ENCODE measurements at regions not wholly inside any gene's neighbourhood (a gene's known extent, or its start where the extent isn't known, plus 50 kb on each side); places are given as distances from the start of the nearest gene placed in this dataset.

- in situ Hi-C loops (cut with HindIII; ENCODE audit: low pct_unique_long_range_greater_than_20kb, low sequenced_read_pairs): no loop called here
Measured at GRCh38 chr20:24406251-24406650, 63.2 kb upstream of the SYNDIG1 start.

GRCh38 chr20:24405810-24406209, 63.6 kb upstream of the SYNDIG1 start:
- ATAC-seq: no peak
- Histone ChIP-seq H3K27me3 (ENCODE audit: control insufficient read depth, insufficient read depth, low read length) (peaks cover 2% of the 10 kb centered on the region), H3K4me1 (ENCODE audit: control insufficient read depth, insufficient read depth, low read length) (no peaks in the 10 kb centered on the region), H3K9me3 (ENCODE audit: control insufficient read depth, insufficient read depth, low read depth, low read length) (no peaks in the 10 kb centered on the region), H3K27ac (ENCODE audit: low read length) (no peak overlapping the region), H3K4me3 (ENCODE audit: low read depth in 2 of 2, low read length in 2 of 2) (no peak overlapping the region), H3K36me3 (ENCODE audit: control insufficient read depth, insufficient read depth, low read length) (no peaks in the 10 kb centered on the region; the same call in 1 of the 2 replicates)
- intact Hi-C loops (cut with micrococcal nuclease; ENCODE audit: unreplicated experiment) (no loop called here), in situ Hi-C loops (cut with HindIII; ENCODE audit: low pct_unique_long_range_greater_than_20kb, low sequenced_read_pairs) (no loop called here)
- CTCF ChIA-PET: no interaction called here
- no peak for TF ChIP-seq SIN3A (IDR thresholded peaks at IDR 0.05; ENCODE audit: borderline replicate concordance, insufficient read depth, low read depth, low read length)
- TF ChIP-seq CTCF (IDR thresholded peaks at IDR 0.05): no peak
- TF ChIP-seq POLR2AphosphoS5 (IDR thresholded peaks at IDR 0.05; ENCODE audit: low read depth, low read length): no peak
- TF ChIP-seq TCF7L2 (IDR thresholded peaks at IDR 0.05; ENCODE audit: low read depth, low read length): no peak
- no peak for TF ChIP-seq REST (IDR thresholded peaks at IDR 0.05; ENCODE audit: insufficient read depth in 1 of 2, low read depth in 2 of 2, low read length in 1 of 2)
- no peak for DNase-seq (ENCODE audit: low read depth, low spot score)
- BruUV-seq (replicated peaks): no TSS peak
- POLR2A ChIA-PET: no interaction called here

More at GRCh38 chr20:24406251-24406650, 63.2 kb upstream of the SYNDIG1 start:
- ChIA-PET CTCF (no interaction called here), POLR2A (no interaction called here)
- ATAC-seq (no peak), DNase-seq (ENCODE audit: low read depth, low spot score) (no peak)
- TF ChIP-seq TCF7L2 (IDR thresholded peaks at IDR 0.05; ENCODE audit: low read depth, low read length) (no peak), POLR2AphosphoS5 (IDR thresholded peaks at IDR 0.05; ENCODE audit: low read depth, low read length) (no peak)
- no peak overlapping the region for H3K27ac ChIP-seq (ENCODE audit: low read length)
- H3K36me3 ChIP-seq (ENCODE audit: control insufficient read depth, insufficient read depth, low read length): no peaks in the 10 kb centered on the region; the same call in 1 of the 2 replicates
- H3K4me1 ChIP-seq (ENCODE audit: control insufficient read depth, insufficient read depth, low read length): no peaks in the 10 kb centered on the region
- no peaks in the 10 kb centered on the region for H3K9me3 ChIP-seq (ENCODE audit: control insufficient read depth, insufficient read depth, low read depth, low read length)
- H3K27me3 ChIP-seq (ENCODE audit: control insufficient read depth, insufficient read depth, low read length): peaks cover 2% of the 10 kb centered on the region
- intact Hi-C loops (cut with micrococcal nuclease; ENCODE audit: unreplicated experiment): no loop called here
- H3K4me3 ChIP-seq (ENCODE audit: low read depth in 2 of 2, low read length in 2 of 2): no peak overlapping the region
- BruUV-seq (replicated peaks): no TSS peak

- Histone ChIP-seq H3K27me3 (ENCODE audit: control insufficient read depth, insufficient read depth, low read length) (peaks cover 2% of the 10 kb centered on the region), H3K4me3 (ENCODE audit: low read depth in 2 of 2, low read length in 2 of 2) (no peak overlapping the region), H3K4me1 (ENCODE audit: control insufficient read depth, insufficient read depth, low read length) (no peaks in the 10 kb centered on the region), H3K27ac (ENCODE audit: low read length) (no peak overlapping the region), H3K36me3 (ENCODE audit: control insufficient read depth, insufficient read depth, low read length) (no peaks in the 10 kb centered on the region; the same call in 1 of the 2 replicates), H3K9me3 (ENCODE audit: control insufficient read depth, insufficient read depth, low read depth, low read length) (no peaks in the 10 kb centered on the region)
- ATAC-seq (no peak), DNase-seq (ENCODE audit: low read depth, low spot score) (no peak)
- TF ChIP-seq POLR2AphosphoS5 (IDR thresholded peaks at IDR 0.05; ENCODE audit: low read depth, low read length) (no peak), TCF7L2 (IDR thresholded peaks at IDR 0.05; ENCODE audit: low read depth, low read length) (no peak), SIN3A (IDR thresholded peaks at IDR 0.05; ENCODE audit: borderline replicate concordance, insufficient read depth, low read depth, low read length) (no peak)
- ChIA-PET CTCF (no interaction called here), POLR2A (no interaction called here)
- in situ Hi-C loops (cut with HindIII; ENCODE audit: low pct_unique_long_range_greater_than_20kb, low sequenced_read_pairs) (no loop called here), intact Hi-C loops (cut with micrococcal nuclease; ENCODE audit: unreplicated experiment) (no loop called here)
- no TSS peak for BruUV-seq (replicated peaks)
Measured at GRCh38 chr20:24403406-24403805, 66.0 kb upstream of the SYNDIG1 start.
